ENCODE measurements at regions not wholly inside any gene's neighbourhood (a gene's known extent, or its start where the extent isn't known, plus 50 kb on each side); places are given as distances from the start of the nearest gene placed in this dataset.
A peak's percentile ranks its signal among the peaks of the same experiment; 100 is the strongest.

GRCh38 chr14:106038263-106038662, 511.9 kb downstream of the TMEM121 start:
- TF ChIP-seq EZH2 (IDR thresholded peaks at IDR 0.05; ENCODE audit: borderline replicate concordance, low read depth, low read length, poor library complexity, severe bottlenecking) (no peak), CTCF (conservative IDR thresholded peaks at IDR 0.05; ENCODE audit: low read depth, low read length) (no peak)
- H3K4me3 ChIP-seq (ENCODE audit: low read depth, low read length, poor library complexity, severe bottlenecking), result no peak overlapping the region
- intact Hi-C loops (cut with micrococcal nuclease; ENCODE audit: unreplicated experiment), result loop anchor here (2.0 kb wide), 1 partner anchor 63 kb away; no protein-coding TSS in a partner anchor
- peaks cover 31% of the 10 kb centered on the region for H3K27me3 ChIP-seq (replicated peaks; ENCODE audit: insufficient read depth, low read depth, low read length, poor library complexity)
- no peak overlapping the region for H3K27ac ChIP-seq (ENCODE audit: low read depth, low read length, poor library complexity, severe bottlenecking)
- POLR2A ChIA-PET (ENCODE audit: low non-redundant PET), result no interaction called here
- H3K36me3 ChIP-seq (ENCODE audit: insufficient read depth, low read length, poor library complexity, severe bottlenecking), result no peaks in the 10 kb centered on the region
- no TSS peak for BruUV-seq (replicated peaks)
- DNase-seq (ENCODE audit: low spot score), result no peak
- CTCF ChIA-PET, result no interaction called here
- H3K9me3 ChIP-seq (ENCODE audit: low read depth, low read length, poor library complexity, severe bottlenecking), result no peaks in the 10 kb centered on the region
- H3K4me1 ChIP-seq (ENCODE audit: insufficient read depth, low read length, poor library complexity, severe bottlenecking), result no peaks in the 10 kb centered on the region

- DNase-seq (ENCODE audit: low spot score), result peak; percentile 15
- intact Hi-C loops (cut with micrococcal nuclease; ENCODE audit: unreplicated experiment), result loop anchor here (2.0 kb wide), 1 partner anchor 65 kb away; no protein-coding TSS in a partner anchor
- TF ChIP-seq EZH2 (IDR thresholded peaks at IDR 0.05; ENCODE audit: borderline replicate concordance, low read depth, low read length, poor library complexity, severe bottlenecking), result no peak
- TF ChIP-seq CTCF (conservative IDR thresholded peaks at IDR 0.05; ENCODE audit: low read depth, low read length), result peak; percentile 47
- Histone ChIP-seq H3K4me3 (ENCODE audit: low read depth, low read length, poor library complexity, severe bottlenecking) (no peak overlapping the region), H3K4me1 (ENCODE audit: insufficient read depth, low read length, poor library complexity, severe bottlenecking) (no peaks in the 10 kb centered on the region), H3K36me3 (ENCODE audit: insufficient read depth, low read length, poor library complexity, severe bottlenecking) (no peaks in the 10 kb centered on the region), H3K9me3 (ENCODE audit: low read depth, low read length, poor library complexity, severe bottlenecking) (no peaks in the 10 kb centered on the region), H3K27ac (ENCODE audit: low read depth, low read length, poor library complexity, severe bottlenecking) (no peak overlapping the region), H3K27me3 (replicated peaks; ENCODE audit: insufficient read depth, low read depth, low read length, poor library complexity) (peaks cover 40% of the 10 kb centered on the region)
- POLR2A ChIA-PET (ENCODE audit: low non-redundant PET), result no interaction called here
- BruUV-seq (replicated peaks), result no TSS peak
- CTCF ChIA-PET, result no interaction called here
Observed at GRCh38 chr14:106039400-106039799, 513.0 kb downstream of the TMEM121 start.

GRCh38 chr14:106044515-106044914, 518.1 kb downstream of the TMEM121 start:
- no peaks in the 10 kb centered on the region for H3K4me1 ChIP-seq (ENCODE audit: insufficient read depth, low read length, poor library complexity, severe bottlenecking)
- ChIA-PET POLR2A (ENCODE audit: low non-redundant PET) (no interaction called here), CTCF (no interaction called here)
- no peaks in the 10 kb centered on the region for H3K9me3 ChIP-seq (ENCODE audit: low read depth, low read length, poor library complexity, severe bottlenecking)
- DNase-seq (ENCODE audit: low spot score), result no peak
- no peak for TF ChIP-seq EZH2 (IDR thresholded peaks at IDR 0.05; ENCODE audit: borderline replicate concordance, low read depth, low read length, poor library complexity, severe bottlenecking)
- TF ChIP-seq CTCF (conservative IDR thresholded peaks at IDR 0.05; ENCODE audit: low read depth, low read length), result no peak
- no peak overlapping the region for H3K27ac ChIP-seq (ENCODE audit: low read depth, low read length, poor library complexity, severe bottlenecking)
- H3K27me3 ChIP-seq (replicated peaks; ENCODE audit: insufficient read depth, low read depth, low read length, poor library complexity), result peaks cover 60% of the 10 kb centered on the region
- no TSS peak for BruUV-seq (replicated peaks)
- intact Hi-C loops (cut with micrococcal nuclease; ENCODE audit: unreplicated experiment), result no loop called here
- H3K36me3 ChIP-seq (ENCODE audit: insufficient read depth, low read length, poor library complexity, severe bottlenecking), result no peaks in the 10 kb centered on the region
- H3K4me3 ChIP-seq (ENCODE audit: low read depth, low read length, poor library complexity, severe bottlenecking), result no peak overlapping the region
